Calu3 (cell line): ENCODE measurements at regions not wholly inside any gene's neighbourhood (a gene's known extent, or its start where the extent isn't known, plus 50 kb on each side); places are given as distances from the start of the nearest gene placed in this dataset.

ENCODE experiments used
- BruUV-seq: library from RNA; stranded (reverse); fragments of 400-500 nt; replicated peaks from 2 replicates; lab custom pipeline; 2021; lab: Mats Ljungman, UMichigan
- CTCF ChIA-PET: fragments of 300-600 bp; sonication (Branson Sonifier 250); formaldehyde crosslinking; loops from one replicate; lab custom pipeline; 2022; ENCODE audit warnings: antibody characterized with exemption; lab: Charles Lee
- DNase-seq: peaks from one replicate; pipeline ENCODE4 v3.0.0; 2022
- H3K27ac Mint-ChIP-seq: one replicate; pipeline ENCODE4 v1.8.0; 2022; ENCODE audit warnings: mixed read lengths; ENCODE audit not compliant: unreplicated experiment
- H3K27me3 Mint-ChIP-seq: one replicate; pipeline ENCODE4 v1.8.0; 2022; ENCODE audit warnings: mixed read lengths; ENCODE audit not compliant: unreplicated experiment
- H3K36me3 Mint-ChIP-seq: one replicate; pipeline ENCODE4 v1.8.0; 2022; ENCODE audit warnings: mild to moderate bottlenecking, moderate library complexity, mixed read lengths; ENCODE audit not compliant: insufficient read depth, unreplicated experiment
- H3K4me1 Mint-ChIP-seq: one replicate; pipeline ENCODE4 v1.8.0; 2022; ENCODE audit warnings: mild to moderate bottlenecking, low read depth, mixed read lengths; ENCODE audit not compliant: unreplicated experiment
- H3K4me3 Mint-ChIP-seq: one replicate; pipeline ENCODE4 v1.8.0; 2022; ENCODE audit warnings: mild to moderate bottlenecking, low read depth, moderate library complexity, mixed read lengths; ENCODE audit not compliant: unreplicated experiment
- H3K9me3 Mint-ChIP-seq: one replicate; pipeline ENCODE4 v1.8.0; 2022; ENCODE audit warnings: low read depth, mixed read lengths; ENCODE audit not compliant: unreplicated experiment
- CTCF ChIP-seq: fragments of 200-600 bp; IDR thresholded peaks from one replicate; pipeline ENCODE4 v1.8.0; 2022; ENCODE audit warnings: antibody characterized with exemption; ENCODE audit not compliant: unreplicated experiment
- intact Hi-C: fragments of 100-400 bp; cut with micrococcal nuclease; formaldehyde crosslinking; loops from one replicate; pipeline ENCODE4 v1.10.0; 2022; ENCODE audit not compliant: unreplicated experiment

- BruUV-seq, result no TSS peak
- no peaks in the 10 kb centered on the region for H3K9me3 Mint-ChIP-seq
- H3K27ac Mint-ChIP-seq, result no peak overlapping the region
- no peak for DNase-seq
- H3K4me1 Mint-ChIP-seq, result no peaks in the 10 kb centered on the region
- CTCF ChIA-PET, result no interaction called here
- no peak for TF ChIP-seq CTCF
- H3K36me3 Mint-ChIP-seq, result no peaks in the 10 kb centered on the region
- H3K4me3 Mint-ChIP-seq, result no peak overlapping the region
- H3K27me3 Mint-ChIP-seq, result peaks cover 54% of the 10 kb centered on the region
- intact Hi-C loops, result no loop called here
Measured at GRCh38 chr7:131720703-131721102, 164.3 kb upstream of the PODXL start.

- no peaks in the 10 kb centered on the region for H3K4me1 Mint-ChIP-seq
- no peak overlapping the region for H3K27ac Mint-ChIP-seq
- CTCF ChIA-PET, result interaction anchor here (0.7 kb wide), 1 partner anchor 495 kb away, joined by 8 read pairs; no protein-coding TSS in a partner anchor
- no peak overlapping the region for H3K4me3 Mint-ChIP-seq
- intact Hi-C loops, result no loop called here
- no peak for TF ChIP-seq CTCF
- H3K27me3 Mint-ChIP-seq, result peaks cover 26% of the 10 kb centered on the region
- no TSS peak for BruUV-seq
- no peaks in the 10 kb centered on the region for H3K36me3 Mint-ChIP-seq
- no peak for DNase-seq
- H3K9me3 Mint-ChIP-seq, result no peaks in the 10 kb centered on the region
Measured at GRCh38 chr7:131717181-131717580, 160.8 kb upstream of the PODXL start.

- no peaks in the 10 kb centered on the region for H3K36me3 Mint-ChIP-seq
- no peak overlapping the region for H3K4me3 Mint-ChIP-seq
- intact Hi-C loops, result no loop called here
- peaks cover 3% of the 10 kb centered on the region for H3K27me3 Mint-ChIP-seq
- no TSS peak for BruUV-seq
- CTCF ChIA-PET, result no interaction called here
- TF ChIP-seq CTCF, result no peak
- no peaks in the 10 kb centered on the region for H3K4me1 Mint-ChIP-seq
- no peak overlapping the region for H3K27ac Mint-ChIP-seq
- no peak for DNase-seq
- no peaks in the 10 kb centered on the region for H3K9me3 Mint-ChIP-seq
Measured at GRCh38 chr7:131699323-131699722, 142.9 kb upstream of the PODXL start.

- peak; percentile 72 for DNase-seq
- Mint-ChIP-seq H3K36me3 (no peaks in the 10 kb centered on the region), H3K27me3 (peaks cover 72% of the 10 kb centered on the region), H3K4me3 (peak overlapping the region; percentile 24), H3K4me1 (peaks cover 10% of the 10 kb centered on the region), H3K9me3 (no peaks in the 10 kb centered on the region), H3K27ac (no peak overlapping the region)
- peak; percentile 84 for TF ChIP-seq CTCF
- CTCF ChIA-PET, result interaction anchor here (1.2 to 1.3 kb wide), 2 partner anchors 167 to 888 kb away, joined by 4 to 5 read pairs; no protein-coding TSS in a partner anchor
- no TSS peak for BruUV-seq
- intact Hi-C loops, result no loop called here
Measured at GRCh38 chr7:131692131-131692960, 135.9 kb upstream of the PODXL start.
